ENCODE measurements at regions not wholly inside any gene's neighbourhood (a gene's known extent, or its start where the extent isn't known, plus 50 kb on each side); places are given as distances from the start of the nearest gene placed in this dataset.
A peak's percentile ranks its signal among the peaks of the same experiment; 100 is the strongest.
"Not testable (repeated sequence)": the region's sequence is repeated elsewhere in the genome, so short reads cannot be mapped to it uniquely, and the experiment has no call there.

DNA sequence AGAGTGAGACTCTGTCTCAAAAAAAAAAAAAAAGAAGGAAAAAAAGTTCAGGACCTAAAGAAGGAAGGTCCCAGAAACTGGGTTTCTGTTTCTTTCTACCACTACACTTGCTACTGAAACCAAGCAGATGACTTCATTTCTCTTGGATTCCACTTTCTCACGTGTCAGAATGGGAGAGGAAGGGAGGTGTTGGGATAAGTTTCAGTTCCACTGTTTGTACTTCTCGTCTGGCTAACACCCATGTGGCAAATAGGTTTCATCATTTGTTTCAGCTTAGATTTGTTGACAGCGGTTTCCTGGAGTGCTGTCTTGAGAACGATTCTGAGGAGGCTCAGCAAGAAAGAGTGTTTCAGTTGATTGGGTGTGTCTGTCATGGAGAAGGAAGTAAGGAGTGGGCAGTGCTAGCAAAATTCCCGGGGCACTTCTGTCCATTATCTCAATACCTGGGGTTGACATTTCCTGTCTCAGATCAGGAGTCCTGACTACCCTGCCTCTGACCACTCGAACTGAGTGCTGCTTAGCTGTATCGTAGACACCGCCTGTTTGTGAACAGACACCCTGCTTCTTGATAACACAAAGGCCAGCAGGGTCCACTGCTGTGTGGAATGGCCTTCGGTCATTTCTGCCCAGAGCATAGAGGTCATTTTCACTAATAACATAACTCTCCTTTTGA lies 104.8 kb upstream of the SPDYE9 start:
- CTCF ChIA-PET; POLR2A ChIA-PET; H3K4me3 ChIP-seq (ENCODE audit: low read depth, low read length); DNase-seq (ENCODE audit: low read depth, low spot score): not testable (repeated sequence)

- POLR2A ChIA-PET; DNase-seq (ENCODE audit: low read depth, low spot score); CTCF ChIA-PET: not testable (repeated sequence)
These were observed 102.4 kb upstream of the SPDYE9 start for GRCh38 chr7:73188287-73188686.

DNA sequence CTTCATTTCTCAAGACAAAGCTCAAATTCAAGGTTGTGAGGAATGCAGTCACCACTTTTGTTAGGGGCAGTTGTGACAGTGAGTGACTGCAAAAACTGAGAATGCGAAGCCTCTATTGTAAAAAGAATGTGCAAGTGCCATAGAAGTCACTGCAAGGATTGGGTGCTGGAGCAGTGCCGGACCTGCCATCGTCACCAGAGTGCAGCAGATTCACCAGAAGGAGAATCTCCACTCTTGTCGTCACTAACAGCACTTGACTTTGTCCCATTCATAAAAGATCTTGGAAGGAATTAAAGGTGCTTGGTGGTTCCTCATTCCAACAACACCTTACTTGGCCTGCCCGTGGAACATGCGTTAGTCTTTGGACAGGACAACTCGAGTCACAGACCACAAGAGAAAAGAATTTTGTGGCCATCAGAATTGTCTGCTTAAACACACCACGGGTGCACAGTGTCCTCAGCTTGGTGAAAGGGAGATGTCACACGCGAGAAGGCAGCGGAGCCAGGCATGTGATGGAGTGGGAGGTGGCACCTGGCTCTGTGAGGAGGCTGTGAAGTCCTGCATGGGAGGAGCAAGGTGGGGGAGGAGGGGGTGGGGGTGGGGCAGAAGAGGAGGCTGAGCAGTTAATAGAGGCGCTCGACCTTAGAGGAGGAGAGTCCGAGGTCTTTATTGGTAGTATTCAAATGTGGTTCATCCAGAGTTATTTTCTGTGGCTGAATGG lies 100.9 kb upstream of the SPDYE9 start:
- CTCF ChIA-PET; H3K4me3 ChIP-seq (ENCODE audit: low read depth, low read length); DNase-seq (ENCODE audit: low read depth, low spot score); POLR2A ChIA-PET: not testable (repeated sequence)

More at GRCh38 chr7:73188287-73188686, 102.4 kb upstream of the SPDYE9 start:
- not testable (repeated sequence) for H3K4me3 ChIP-seq (ENCODE audit: low read depth, low read length)

GRCh38 chr7:73176813-73177212 lies 91.0 kb upstream of the SPDYE9 start:
- POLR2A ChIA-PET; DNase-seq (ENCODE audit: low read depth, low spot score); H3K4me3 ChIP-seq (ENCODE audit: low read depth, low read length); CTCF ChIA-PET: not testable (repeated sequence)

DNA sequence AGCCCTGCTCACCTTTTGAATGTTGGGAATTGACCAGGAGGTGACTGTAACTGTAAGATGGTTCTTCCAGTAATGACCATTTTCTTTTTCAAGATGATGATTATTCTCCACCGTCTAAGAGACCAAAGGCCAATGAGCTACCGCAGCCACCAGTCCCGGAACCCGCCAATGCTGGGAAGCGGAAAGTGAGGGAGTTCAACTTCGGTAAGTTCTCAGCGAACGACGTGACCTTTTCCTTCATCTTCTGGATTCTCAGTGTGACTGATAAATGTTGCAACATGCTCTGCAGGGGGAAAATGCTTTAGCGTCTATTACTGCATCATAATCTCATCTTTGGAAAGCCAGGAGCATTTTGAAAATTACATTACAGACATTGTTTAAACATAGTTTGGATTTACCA lies 89.5 kb upstream of the SPDYE9 start:
- H3K4me3 ChIP-seq (ENCODE audit: low read depth, low read length); DNase-seq (ENCODE audit: low read depth, low spot score); POLR2A ChIA-PET; CTCF ChIA-PET: not testable (repeated sequence)

GRCh38 chr7:73170902-73171301 lies 85.1 kb upstream of the SPDYE9 start:
- POLR2A ChIA-PET; DNase-seq (ENCODE audit: low read depth, low spot score); H3K4me3 ChIP-seq (ENCODE audit: low read depth, low read length); CTCF ChIA-PET: not testable (repeated sequence)

- CTCF ChIA-PET, result not testable (repeated sequence)
These were observed 84.6 kb upstream of the SPDYE9 start for GRCh38 chr7:73170415-73170814.

GRCh38 chr7:73166152-73166551 lies 80.3 kb upstream of the SPDYE9 start:
- H3K4me3 ChIP-seq (ENCODE audit: low read depth, low read length); POLR2A ChIA-PET; CTCF ChIA-PET; DNase-seq (ENCODE audit: low read depth, low spot score): not testable (repeated sequence)

More at GRCh38 chr7:73170415-73170814, 84.6 kb upstream of the SPDYE9 start:
- POLR2A ChIA-PET; DNase-seq (ENCODE audit: low read depth, low spot score); H3K4me3 ChIP-seq (ENCODE audit: low read depth, low read length): not testable (repeated sequence)

- CTCF ChIA-PET; POLR2A ChIA-PET; H3K4me3 ChIP-seq (ENCODE audit: low read depth, low read length): not testable (repeated sequence)
These were observed 76.8 kb upstream of the SPDYE9 start for GRCh38 chr7:73162680-73163079.

DNA sequence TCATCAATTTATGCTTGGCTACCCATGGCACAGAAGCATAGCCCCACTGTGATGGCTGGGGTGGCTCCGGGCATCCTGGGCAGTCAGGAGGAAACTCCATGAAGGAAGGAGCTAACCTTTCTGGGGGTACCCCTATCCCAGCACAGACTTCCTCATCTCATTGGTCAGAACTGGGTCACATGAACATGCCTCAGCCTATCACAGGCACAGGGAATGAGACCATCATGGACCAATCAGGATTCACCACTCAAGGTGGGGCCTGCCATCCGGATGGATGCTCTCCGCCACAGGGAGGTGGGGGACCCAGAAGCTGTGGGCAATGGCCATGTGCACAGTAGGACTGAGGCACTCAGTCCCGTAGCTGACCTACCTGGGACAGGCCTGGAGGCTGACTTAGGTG lies 75.9 kb upstream of the SPDYE9 start:
- POLR2A ChIA-PET; CTCF ChIA-PET; H3K4me3 ChIP-seq (ENCODE audit: low read depth, low read length); DNase-seq (ENCODE audit: low read depth, low spot score): not testable (repeated sequence)

More at GRCh38 chr7:73162680-73163079, 76.8 kb upstream of the SPDYE9 start:
- not testable (repeated sequence) for DNase-seq (ENCODE audit: low read depth, low spot score)

DNA sequence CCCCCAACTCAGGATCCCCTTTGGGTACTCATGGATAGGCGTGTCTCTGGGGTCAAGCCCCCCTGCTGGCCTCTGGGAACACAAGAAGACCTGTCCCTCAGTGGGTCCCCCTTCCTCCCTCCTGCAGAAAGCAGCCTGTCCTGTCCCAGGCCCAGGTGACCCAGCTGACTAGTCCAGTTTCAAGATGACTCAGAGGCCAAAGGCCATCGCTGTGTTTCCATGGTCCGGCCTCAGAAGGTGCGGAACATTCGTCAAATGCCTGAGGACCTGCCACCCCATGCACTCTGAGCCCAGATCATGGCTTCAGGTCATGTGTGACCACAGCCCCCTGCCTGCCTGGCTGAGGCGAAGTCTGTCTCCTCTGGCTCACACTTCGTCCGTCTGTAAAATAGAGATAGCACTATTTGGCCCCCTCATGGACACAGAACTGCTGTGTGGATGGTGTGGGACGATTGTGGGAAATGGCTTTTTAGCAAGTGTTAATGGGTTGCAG lies 71.4 kb upstream of the SPDYE9 start:
- CTCF ChIA-PET; POLR2A ChIA-PET; H3K4me3 ChIP-seq (ENCODE audit: low read depth, low read length); DNase-seq (ENCODE audit: low read depth, low spot score): not testable (repeated sequence)

DNA sequence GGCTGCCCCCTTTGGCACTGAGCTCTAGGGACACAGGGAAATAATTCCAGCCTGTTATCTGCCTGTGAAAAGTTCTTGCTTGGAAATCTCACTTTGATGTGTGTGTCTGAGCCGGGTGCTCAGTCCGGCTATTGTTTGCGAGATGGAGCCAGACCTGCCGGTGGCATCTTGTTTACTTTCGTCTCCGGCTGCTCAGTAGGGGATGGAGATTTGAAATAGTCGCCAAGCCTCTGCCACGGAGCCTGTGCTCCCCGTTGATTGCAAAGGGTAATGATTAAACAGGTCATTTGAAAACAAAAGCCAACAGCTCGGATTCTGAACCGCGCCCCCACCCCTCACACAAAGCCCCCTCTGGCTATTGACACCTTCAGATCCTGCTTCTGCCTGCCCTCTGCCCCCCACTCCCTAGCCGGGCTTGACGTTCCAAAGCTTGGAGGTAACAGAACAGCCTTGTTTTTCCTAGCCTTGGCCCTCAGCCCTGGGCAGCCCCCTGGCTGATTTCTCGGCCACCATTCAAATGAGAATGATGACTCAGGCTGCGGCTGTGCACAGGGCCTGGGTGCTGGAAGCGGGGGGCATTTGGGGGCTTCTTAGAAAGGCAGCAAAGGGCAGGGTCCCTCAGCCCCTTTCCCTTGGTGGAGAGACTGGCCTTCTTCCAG lies 70.8 kb upstream of the SPDYE9 start:
- CTCF ChIA-PET; DNase-seq (ENCODE audit: low read depth, low spot score): not testable (repeated sequence)
- 0 out of 2 replicates have a peak overlapping the region, but pooled peaks have one; percentile 23 for H3K4me3 ChIP-seq (ENCODE audit: low read depth, low read length)
- POLR2A ChIA-PET, result interaction anchor here (0.7 kb wide), 1 partner anchor 152 kb away, joined by 4 read pairs; no protein-coding TSS in a partner anchor

DNA sequence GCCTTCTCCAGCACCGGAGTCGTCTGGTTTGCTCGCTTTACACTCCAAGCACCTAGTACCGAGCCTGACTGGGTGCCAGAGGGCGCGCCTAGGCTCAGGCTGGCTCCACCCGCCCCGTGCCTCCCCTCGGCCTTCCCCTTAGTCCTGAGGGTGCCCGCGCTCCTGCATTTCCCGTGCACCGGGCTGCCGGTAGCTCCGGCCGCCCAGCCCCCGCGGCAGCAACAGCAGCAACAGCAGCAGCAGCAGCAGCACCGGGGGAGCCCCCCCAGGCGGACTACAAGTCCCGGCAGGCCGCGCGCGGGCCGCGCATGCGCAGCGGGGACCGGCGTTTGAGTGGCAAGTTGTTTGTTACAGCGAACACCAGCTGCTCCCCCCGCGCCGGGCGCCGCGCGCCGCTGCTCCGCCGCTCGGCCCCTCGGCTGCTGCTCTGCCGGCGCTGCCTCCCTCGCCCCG lies 68.8 kb upstream of the SPDYE9 start:
- peak overlapping the region; percentile 46 for H3K4me3 ChIP-seq (ENCODE audit: low read depth, low read length)
- DNase-seq (ENCODE audit: low read depth, low spot score), result not testable (repeated sequence)

GRCh38 chr7:73153921-73154585 lies 68.2 kb upstream of the SPDYE9 start:
- CTCF ChIA-PET; H3K4me3 ChIP-seq (ENCODE audit: low read depth, low read length); DNase-seq (ENCODE audit: low read depth, low spot score); POLR2A ChIA-PET: not testable (repeated sequence)

More for the DNA sequence above, 68.8 kb upstream of the SPDYE9 start:
- POLR2A ChIA-PET, CTCF ChIA-PET: not testable (repeated sequence)

DNA sequence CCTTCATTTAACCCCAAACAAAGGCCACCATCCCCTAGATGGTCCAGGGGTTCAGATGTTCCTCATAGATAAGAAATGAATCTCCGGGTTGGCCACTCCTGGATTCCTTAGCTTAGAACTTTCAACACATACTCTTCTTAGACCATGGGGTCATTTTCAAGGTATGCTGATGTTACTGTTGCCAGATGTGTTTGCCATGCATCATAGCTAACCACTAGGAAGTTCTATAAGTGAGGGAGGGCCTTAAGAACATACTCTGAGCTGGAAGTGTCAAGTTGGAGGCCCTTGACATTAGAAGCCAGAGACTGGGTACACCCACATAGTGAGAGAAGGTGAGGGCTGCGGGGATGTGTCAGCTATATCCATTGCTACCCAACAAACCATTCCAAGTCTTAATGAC lies 62.7 kb upstream of the SPDYE9 start:
- DNase-seq (ENCODE audit: low read depth, low spot score); POLR2A ChIA-PET; H3K4me3 ChIP-seq (ENCODE audit: low read depth, low read length); CTCF ChIA-PET: not testable (repeated sequence)

GRCh38 chr7:73147681-73148080 lies 61.8 kb upstream of the SPDYE9 start:
- DNase-seq (ENCODE audit: low read depth, low spot score); H3K4me3 ChIP-seq (ENCODE audit: low read depth, low read length); CTCF ChIA-PET; POLR2A ChIA-PET: not testable (repeated sequence)
